GM10266 (cell line): ENCODE measurements at regions not wholly inside any gene's neighbourhood (a gene's known extent, or its start where the extent isn't known, plus 50 kb on each side); places are given as distances from the start of the nearest gene placed in this dataset.

Experiments
- DNase-seq: peaks from one replicate; pipeline ENCODE4 v3.0.0; 2012; ENCODE audit errors: extremely low spot score
- CTCF ChIP-seq: IDR thresholded peaks from 2 replicates; pipeline ENCODE4 v1.5.1; 2012; ENCODE audit warnings: mild to moderate bottlenecking, low read depth; ENCODE audit not compliant: control insufficient read depth, insufficient read depth; ENCODE audit errors: missing control alignments

- no peak for DNase-seq
- TF ChIP-seq CTCF: no peak
These were observed 791.6 kb upstream of the RGS18 start for GRCh38 chr1:191366686-191367085.

GRCh38 chr1:191368891-191369654 is 789.2 kb upstream of the RGS18 start:
- TF ChIP-seq CTCF: no peak
- DNase-seq: no peak

- DNase-seq: no peak
- no peak for TF ChIP-seq CTCF
These were observed 786.6 kb upstream of the RGS18 start for GRCh38 chr1:191371626-191372025.

- TF ChIP-seq CTCF: no peak
- no peak for DNase-seq
These were observed 770.0 kb upstream of the RGS18 start for GRCh38 chr1:191388283-191388682.

GRCh38 chr1:191396622-191397021 is 761.6 kb upstream of the RGS18 start:
- no peak for DNase-seq
- TF ChIP-seq CTCF: no peak

- no peak for DNase-seq
- no peak for TF ChIP-seq CTCF
These were observed 759.7 kb upstream of the RGS18 start for GRCh38 chr1:191398551-191398950.

GRCh38 chr1:191405417-191405816 is 752.8 kb upstream of the RGS18 start:
- no peak for DNase-seq
- no peak for TF ChIP-seq CTCF
